22Rv1 (cell line): ENCODE measurements at regions not wholly inside any gene's neighbourhood (a gene's known extent, or its start where the extent isn't known, plus 50 kb on each side); places are given as distances from the start of the nearest gene placed in this dataset.

ENCODE experiments used
- ZFX ChIP-seq: fragments of 450-650 bp; IDR thresholded peaks from 2 replicates; pipeline ENCODE4 v1.6.1; 2017; ENCODE audit warnings: antibody characterized with exemption, borderline replicate concordance
- TF ChIP-seq, protein P1 (sequence below): fragments of 450-650 bp; IDR thresholded peaks from 2 replicates; pipeline ENCODE4 v1.5.1; 2017; ENCODE audit warnings: mild to moderate bottlenecking

GRCh38 chr2:8542381-8543059, 139.3 kb upstream of the ID2 start:
- TF ChIP-seq, protein P1, sequence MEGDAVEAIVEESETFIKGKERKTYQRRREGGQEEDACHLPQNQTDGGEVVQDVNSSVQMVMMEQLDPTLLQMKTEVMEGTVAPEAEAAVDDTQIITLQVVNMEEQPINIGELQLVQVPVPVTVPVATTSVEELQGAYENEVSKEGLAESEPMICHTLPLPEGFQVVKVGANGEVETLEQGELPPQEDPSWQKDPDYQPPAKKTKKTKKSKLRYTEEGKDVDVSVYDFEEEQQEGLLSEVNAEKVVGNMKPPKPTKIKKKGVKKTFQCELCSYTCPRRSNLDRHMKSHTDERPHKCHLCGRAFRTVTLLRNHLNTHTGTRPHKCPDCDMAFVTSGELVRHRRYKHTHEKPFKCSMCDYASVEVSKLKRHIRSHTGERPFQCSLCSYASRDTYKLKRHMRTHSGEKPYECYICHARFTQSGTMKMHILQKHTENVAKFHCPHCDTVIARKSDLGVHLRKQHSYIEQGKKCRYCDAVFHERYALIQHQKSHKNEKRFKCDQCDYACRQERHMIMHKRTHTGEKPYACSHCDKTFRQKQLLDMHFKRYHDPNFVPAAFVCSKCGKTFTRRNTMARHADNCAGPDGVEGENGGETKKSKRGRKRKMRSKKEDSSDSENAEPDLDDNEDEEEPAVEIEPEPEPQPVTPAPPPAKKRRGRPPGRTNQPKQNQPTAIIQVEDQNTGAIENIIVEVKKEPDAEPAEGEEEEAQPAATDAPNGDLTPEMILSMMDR = no peak
- TF ChIP-seq ZFX = no peak
